ENCODE measurements at regions not wholly inside any gene's neighbourhood (a gene's known extent, or its start where the extent isn't known, plus 50 kb on each side); places are given as distances from the start of the nearest gene placed in this dataset.
"Not testable (repeated sequence)": the region's sequence is repeated elsewhere in the genome, so short reads cannot be mapped to it uniquely, and the experiment has no call there.

GRCh38 chr2:167749016-167749415 is 498.4 kb downstream of the STK39 start:
- intact Hi-C loops (cut with DNase I; ENCODE audit: low total_unique reads) = no loop called here
- TF ChIP-seq POLR2AphosphoS5 (IDR thresholded peaks at IDR 0.05) (no peak), CTCF (IDR thresholded peaks at IDR 0.05 in 8 of 11, conservative IDR thresholded peaks at IDR 0.05 in 3 of 11) (no peak), POLR2A (IDR thresholded peaks at IDR 0.05) (no peak)
- H3K36me3 ChIP-seq = no peaks in the 10 kb centered on the region
- H3K4me3 ChIP-seq = no peak overlapping the region
- 78 to 89% (median 81%) methylated on average over 3 of the region's 3 CpGs for WGBS, 5 donors
- no peaks in the 10 kb centered on the region for H3K4me1 ChIP-seq
- H3K27me3 ChIP-seq (replicated peaks in 1 of 7) = peaks cover 0 to 4% (median 0%) of the 10 kb centered on the region in 7 donors
- H3K27ac ChIP-seq = no peak overlapping the region
- H3K9me3 ChIP-seq = no peaks in the 10 kb centered on the region
- no peak for DNase-seq

GRCh38 chr2:167748536-167748935 is 498.9 kb downstream of the STK39 start:
- no peak for DNase-seq
- intact Hi-C loops (cut with DNase I; ENCODE audit: low total_unique reads) = no loop called here
- Histone ChIP-seq H3K4me1 (no peaks in the 10 kb centered on the region), H3K9me3 (no peaks in the 10 kb centered on the region), H3K36me3 (no peaks in the 10 kb centered on the region), H3K4me3 (no peak overlapping the region), H3K27ac (no peak overlapping the region), H3K27me3 (replicated peaks in 1 of 7) (peaks cover 0 to 4% (median 0%) of the 10 kb centered on the region in 7 donors)
- WGBS, 5 donors = 81 to 94% (median 89%) methylated on average over 1 of the region's 1 CpG
- TF ChIP-seq POLR2AphosphoS5 (IDR thresholded peaks at IDR 0.05) = no peak
- TF ChIP-seq POLR2A (IDR thresholded peaks at IDR 0.05) = no peak
- TF ChIP-seq CTCF (IDR thresholded peaks at IDR 0.05 in 8 of 11, conservative IDR thresholded peaks at IDR 0.05 in 3 of 11) = no peak

GRCh38 chr2:167745667-167746066 is 501.7 kb downstream of the STK39 start:
- no peak for TF ChIP-seq CTCF (IDR thresholded peaks at IDR 0.05 in 8 of 11, conservative IDR thresholded peaks at IDR 0.05 in 3 of 11)
- TF ChIP-seq POLR2A (IDR thresholded peaks at IDR 0.05) = no peak
- no peak for TF ChIP-seq POLR2AphosphoS5 (IDR thresholded peaks at IDR 0.05)
- 66 to 88% (median 80%) methylated on average over 2 of the region's 2 CpGs for WGBS, 5 donors
- intact Hi-C loops (cut with DNase I; ENCODE audit: low total_unique reads) = no loop called here
- no peak overlapping the region for H3K4me3 ChIP-seq
- no peaks in the 10 kb centered on the region for H3K9me3 ChIP-seq
- no peaks in the 10 kb centered on the region for H3K4me1 ChIP-seq
- peaks cover 0 to 4% (median 0%) of the 10 kb centered on the region in 7 donors for H3K27me3 ChIP-seq (replicated peaks in 1 of 7)
- no peak for DNase-seq
- no peaks in the 10 kb centered on the region for H3K36me3 ChIP-seq
- H3K27ac ChIP-seq = no peak overlapping the region

GRCh38 chr2:167739921-167740320 is 507.5 kb downstream of the STK39 start:
- DNase-seq; H3K27ac ChIP-seq; H3K4me1 ChIP-seq; H3K9me3 ChIP-seq; H3K27me3 ChIP-seq (replicated peaks in 1 of 7); intact Hi-C loops (cut with DNase I; ENCODE audit: low total_unique reads); H3K36me3 ChIP-seq; H3K4me3 ChIP-seq: not testable (repeated sequence)
- 60 to 84% (median 81%) methylated on average over 1 of the region's 1 CpG for WGBS, 5 donors

GRCh38 chr2:167733747-167734146 is 513.6 kb downstream of the STK39 start:
- Histone ChIP-seq H3K36me3 (no peaks in the 10 kb centered on the region), H3K4me1 (no peaks in the 10 kb centered on the region), H3K27ac (no peak overlapping the region), H3K4me3 (no peak overlapping the region), H3K9me3 (no peaks in the 10 kb centered on the region), H3K27me3 (replicated peaks in 1 of 7) (no peaks in the 10 kb centered on the region)
- TF ChIP-seq POLR2AphosphoS5 (IDR thresholded peaks at IDR 0.05) (no peak), POLR2A (IDR thresholded peaks at IDR 0.05) (no peak), CTCF (IDR thresholded peaks at IDR 0.05 in 8 of 11, conservative IDR thresholded peaks at IDR 0.05 in 3 of 11) (no peak)
- DNase-seq = no peak
- WGBS, 5 donors = 58 to 84% (median 73%) methylated on average over 2 of the region's 2 CpGs
- intact Hi-C loops (cut with DNase I; ENCODE audit: low total_unique reads) = no loop called here
